PC-3 (cell line): ENCODE measurements at regions not wholly inside any gene's neighbourhood (a gene's known extent, or its start where the extent isn't known, plus 50 kb on each side); places are given as distances from the start of the nearest gene placed in this dataset.
"Not testable (repeated sequence)": the region's sequence is repeated elsewhere in the genome, so short reads cannot be mapped to it uniquely, and the experiment has no call there.

Experiments
- EZH2 ChIP-seq: fragments of 300-600 bp; sonication (generic); IDR thresholded peaks from one replicate; pipeline ENCODE4 v1.6.1; 2017; ENCODE audit warnings: antibody characterized with exemption, mild to moderate bottlenecking, low read length; ENCODE audit not compliant: unreplicated experiment
- TF ChIP-seq, protein P1 (sequence below): fragments of 300-600 bp; sonication (generic); conservative IDR thresholded peaks from 2 replicates; pipeline ENCODE4 v1.5.1; 2017; ENCODE audit warnings: antibody characterized with exemption, low read depth, mild to moderate bottlenecking, low read length

DNA sequence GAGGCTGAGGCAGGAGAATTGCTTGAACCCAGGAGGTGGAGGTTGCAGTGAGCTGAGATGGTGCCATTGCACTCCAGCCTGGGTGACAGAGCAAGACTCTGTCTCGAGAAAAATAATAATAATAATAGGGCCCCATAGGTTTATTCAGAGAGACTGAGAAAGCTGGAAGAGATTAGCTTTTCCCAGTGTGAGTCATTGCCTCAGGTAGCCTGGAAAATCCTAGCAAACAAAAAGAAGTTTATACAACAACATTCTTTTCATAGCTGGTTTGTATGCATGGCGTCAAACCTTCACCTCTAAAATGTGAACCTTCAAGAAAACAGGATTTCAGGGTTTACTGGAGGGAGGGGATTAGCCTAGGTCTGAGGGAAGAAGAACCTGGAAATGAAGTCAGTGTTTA, 2768.8 kb upstream of the TPTE start:
- TF ChIP-seq, protein P1, sequence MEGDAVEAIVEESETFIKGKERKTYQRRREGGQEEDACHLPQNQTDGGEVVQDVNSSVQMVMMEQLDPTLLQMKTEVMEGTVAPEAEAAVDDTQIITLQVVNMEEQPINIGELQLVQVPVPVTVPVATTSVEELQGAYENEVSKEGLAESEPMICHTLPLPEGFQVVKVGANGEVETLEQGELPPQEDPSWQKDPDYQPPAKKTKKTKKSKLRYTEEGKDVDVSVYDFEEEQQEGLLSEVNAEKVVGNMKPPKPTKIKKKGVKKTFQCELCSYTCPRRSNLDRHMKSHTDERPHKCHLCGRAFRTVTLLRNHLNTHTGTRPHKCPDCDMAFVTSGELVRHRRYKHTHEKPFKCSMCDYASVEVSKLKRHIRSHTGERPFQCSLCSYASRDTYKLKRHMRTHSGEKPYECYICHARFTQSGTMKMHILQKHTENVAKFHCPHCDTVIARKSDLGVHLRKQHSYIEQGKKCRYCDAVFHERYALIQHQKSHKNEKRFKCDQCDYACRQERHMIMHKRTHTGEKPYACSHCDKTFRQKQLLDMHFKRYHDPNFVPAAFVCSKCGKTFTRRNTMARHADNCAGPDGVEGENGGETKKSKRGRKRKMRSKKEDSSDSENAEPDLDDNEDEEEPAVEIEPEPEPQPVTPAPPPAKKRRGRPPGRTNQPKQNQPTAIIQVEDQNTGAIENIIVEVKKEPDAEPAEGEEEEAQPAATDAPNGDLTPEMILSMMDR = not testable (repeated sequence)
- TF ChIP-seq EZH2 = not testable (repeated sequence)
